NCI-H82 treated with DMSO at 0.1 percent for 48 hours (cell line): ENCODE measurements at regions not wholly inside any gene's neighbourhood (a gene's known extent, or its start where the extent isn't known, plus 50 kb on each side); places are given as distances from the start of the nearest gene placed in this dataset.
"Not testable (repeated sequence)": the region's sequence is repeated elsewhere in the genome, so short reads cannot be mapped to it uniquely, and the experiment has no call there.

Experiments used
- DNase-seq: peaks from one replicate; lab custom pipeline; 2025; ENCODE audit not compliant: unreplicated experiment; lab: John Stamatoyannopoulos, UW

- DNase-seq: not testable (repeated sequence)
These were observed 73.2 kb upstream of the MRPS22 start for GRCh38 chr3:139270652-139271051.

- DNase-seq: no peak
These were observed 63.7 kb upstream of the MRPS22 start for GRCh38 chr3:139280027-139280671.

- no peak for DNase-seq
These were observed 62.7 kb upstream of the MRPS22 start for GRCh38 chr3:139281096-139281495.

- DNase-seq: peak; percentile 25
These were observed 62.2 kb upstream of the MRPS22 start for GRCh38 chr3:139281522-139282196.

- DNase-seq: no peak
These were observed 60.5 kb upstream of the MRPS22 start for GRCh38 chr3:139283301-139283700.

- DNase-seq: no peak
These were observed 59.6 kb upstream of the MRPS22 start for GRCh38 chr3:139284221-139284620.

GRCh38 chr3:139285691-139286090 lies 58.1 kb upstream of the MRPS22 start:
- no peak for DNase-seq

GRCh38 chr3:139286241-139286640 lies 57.6 kb upstream of the MRPS22 start:
- no peak for DNase-seq

- DNase-seq: no peak
These were observed 57.0 kb upstream of the MRPS22 start for GRCh38 chr3:139286825-139287224.

GRCh38 chr3:139287557-139287956 lies 56.3 kb upstream of the MRPS22 start:
- DNase-seq: no peak

- no peak for DNase-seq
These were observed 55.5 kb upstream of the MRPS22 start for GRCh38 chr3:139288266-139288821.

GRCh38 chr3:139289860-139290524 lies 53.8 kb upstream of the MRPS22 start:
- no peak for DNase-seq

GRCh38 chr3:139291276-139292051 lies 52.4 kb upstream of the MRPS22 start:
- no peak for DNase-seq

GRCh38 chr3:139292192-139292591 lies 51.6 kb upstream of the MRPS22 start:
- no peak for DNase-seq

GRCh38 chr3:139292711-139293664 lies 50.8 kb upstream of the MRPS22 start:
- DNase-seq: no peak

- no peak for DNase-seq
These were observed 50.2 kb upstream of the MRPS22 start for GRCh38 chr3:139293665-139294023.
